ENCODE measurements at regions not wholly inside any gene's neighbourhood (a gene's known extent, or its start where the extent isn't known, plus 50 kb on each side); places are given as distances from the start of the nearest gene placed in this dataset.

DNA sequence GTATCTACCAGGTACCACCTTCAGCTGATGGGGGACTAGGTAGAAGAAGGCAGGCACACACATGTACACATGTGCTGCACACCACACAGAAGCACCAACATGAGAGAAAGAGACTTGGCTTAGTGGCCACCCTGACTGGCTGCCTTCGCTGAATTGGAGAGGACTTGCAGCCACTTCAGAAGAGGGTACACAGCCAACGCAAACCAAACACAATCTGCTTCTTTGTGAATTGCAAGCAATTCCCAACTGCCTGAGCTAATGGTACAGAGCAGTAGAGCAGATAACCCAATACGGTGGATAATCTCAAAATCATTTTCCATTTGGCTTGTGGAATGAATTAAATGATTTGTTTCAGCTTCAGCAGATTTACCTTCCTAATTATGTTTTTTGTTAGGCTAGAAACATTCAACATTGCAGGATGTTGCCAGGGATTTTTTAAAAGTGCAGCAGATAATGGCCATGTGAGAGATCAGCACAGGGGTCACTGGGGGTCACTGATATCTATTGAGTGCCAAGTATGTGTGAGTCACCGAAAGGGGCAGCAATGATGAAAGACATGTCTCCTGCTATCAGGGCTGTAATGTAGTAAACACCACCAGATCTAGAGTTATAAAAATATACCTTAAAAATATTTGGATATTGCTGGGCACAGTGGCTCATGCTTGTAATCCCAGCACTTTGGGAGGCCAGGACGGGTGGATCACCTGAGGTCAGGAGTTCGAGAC is 652.6 kb downstream of the BCL11A start:
- ChIA-PET CTCF (ENCODE audit: partially characterized antibody) (no interaction called here), POLR2A (ENCODE audit: partially characterized antibody) (interaction anchor here (0.6 kb wide), 1 partner anchor 744 kb away, joined by 3 read pairs; no protein-coding TSS in a partner anchor)
- Histone ChIP-seq H4K8ac (ENCODE audit: extremely low read depth, insufficient read depth, low read length) (no peak overlapping the region), H2BK20ac (ENCODE audit: low read length) (no peak overlapping the region), H2BK12ac (ENCODE audit: low read depth, low read length) (no peak overlapping the region), H3K9me3 (ENCODE audit: insufficient read depth in 2 of 2, low read depth in 1 of 2, low read length in 1 of 2) (no peaks in the 10 kb centered on the region), H3K23ac (ENCODE audit: insufficient read length) (no peak overlapping the region), H4K5ac (ENCODE audit: insufficient read length, low read depth, low read length) (no peak overlapping the region), H3K9ac (replicated peaks in 1 of 4; ENCODE audit: extremely low read depth in 1 of 4, low read depth in 3 of 4, low read length in 3 of 4) (no peak overlapping the region), H2AFZ (ENCODE audit: low read length) (no peak overlapping the region), H2BK5ac (ENCODE audit: low read depth, low read length) (no peak overlapping the region), H3K4me2 (ENCODE audit: insufficient read depth in 1 of 2, low read depth in 2 of 2, low read length in 2 of 2) (no peak overlapping the region), H2BK120ac (replicated peaks; ENCODE audit: low read depth, low read length) (no peak overlapping the region), H3K4ac (replicated peaks; ENCODE audit: insufficient read length, low read depth, low read length) (no peak overlapping the region), H3K27me3 (replicated peaks in 1 of 4; ENCODE audit: control insufficient read depth in 3 of 4, extremely low read depth in 1 of 4, insufficient read depth in 3 of 4, low read length in 3 of 4) (no peaks in the 10 kb centered on the region), H3K27ac (ENCODE audit: low read depth, low read length) (no peak overlapping the region), H3K79me1 (ENCODE audit: low read depth, low read length) (no peaks in the 10 kb centered on the region), H3K18ac (ENCODE audit: extremely low read depth, low read length) (no peak overlapping the region), H3K56ac (replicated peaks; ENCODE audit: insufficient read length, low read depth, low read length) (no peak overlapping the region), H3K4me1 (replicated peaks in 1 of 4; ENCODE audit: control insufficient read depth in 3 of 4, insufficient read depth in 4 of 4, low read length in 3 of 4) (no peaks in the 10 kb centered on the region), H4K91ac (replicated peaks; ENCODE audit: insufficient read length, low read length) (no peak overlapping the region), H2AK5ac (ENCODE audit: low read depth, low read length) (no peak overlapping the region), H2BK15ac (ENCODE audit: low read length) (no peak overlapping the region), H3K14ac (ENCODE audit: insufficient read length) (no peak overlapping the region), H3K23me2 (ENCODE audit: low read depth, low read length) (no peaks in the 10 kb centered on the region), H3K79me2 (ENCODE audit: control insufficient read depth in 1 of 2, insufficient read depth in 2 of 2, low read length in 2 of 2) (no peaks in the 10 kb centered on the region), H3K4me3 (ENCODE audit: extremely low read depth in 1 of 4, insufficient read depth in 2 of 4, low read depth in 3 of 4, low read length in 4 of 4) (no peak overlapping the region), H3K36me3 (ENCODE audit: control insufficient read depth in 2 of 4, insufficient read depth in 4 of 4, low read length in 3 of 4) (no peaks in the 10 kb centered on the region), H4K20me1 (replicated peaks in 1 of 2; ENCODE audit: control insufficient read depth in 1 of 2, insufficient read depth in 2 of 2, low read length in 2 of 2) (no peaks in the 10 kb centered on the region)
- FAIRE-seq (no peak), DNase-seq (ENCODE audit: low read depth in 1 of 2, low spot score in 2 of 2) (no peak)
- TF ChIP-seq SP1 (IDR thresholded peaks at IDR 0.05; ENCODE audit: low read depth, low read length) = no peak
- no peak for TF ChIP-seq MAFK (IDR thresholded peaks at IDR 0.05; ENCODE audit: low read depth, low read length)
- TF ChIP-seq CEBPB (IDR thresholded peaks at IDR 0.05; ENCODE audit: low read depth, low read length) = no peak
- TF ChIP-seq BCL11A (IDR thresholded peaks at IDR 0.05; ENCODE audit: low read depth in 2 of 2, low read length in 2 of 2) = no peak
- WGBS, 2 experiments (ENCODE audit: extremely low coverage in 1 of 2, insufficient coverage in 1 of 2, insufficient read length in 1 of 2, insufficient replicate concordance in 2 of 2, low coverage in 1 of 2, low lambda C conversion rate in 2 of 2, missing lambda C conversion rate in 1 of 2) = 96% methylated on average over 6 of the region's 6 CpGs; no CpG with 5 or more reads in 1 of the 2 experiments
